SK-N-SH (cell line): ENCODE measurements at regions not wholly inside any gene's neighbourhood (a gene's known extent, or its start where the extent isn't known, plus 50 kb on each side); places are given as distances from the start of the nearest gene placed in this dataset.

Source experiments
- CTCF ChIA-PET: fragments of 300-600, 350-600 bp; formaldehyde crosslinking; extraction: SDS; loops from one replicate; lab custom pipeline; 2021; lab: Yijun Ruan, JAX
- POLR2A ChIA-PET: fragments of 350-600 bp; sonication (Branson Sonifier 250); formaldehyde crosslinking; extraction: SDS; loops from one replicate; lab custom pipeline; 2020; ENCODE audit warnings: antibody characterized with exemption, inconsistent platforms; lab: Yijun Ruan, JAX
- DNase-seq: peaks from one replicate; pipeline ENCODE4 v3.0.0; 2012
- H2AFZ ChIP-seq: fragments of 200-600 bp; sonication (generic); 2 replicates; pipeline ENCODE4 v1.8.1; 2016; ENCODE audit warnings: antibody characterized with exemption, mild to moderate bottlenecking, low read depth
- H3F3A ChIP-seq: fragments of 200-600 bp; sonication (generic); replicated peaks from 2 replicates; pipeline ENCODE3; 2016; ENCODE audit warnings: antibody characterized with exemption, mild to moderate bottlenecking; ENCODE audit not compliant: insufficient read depth
- H3K27ac ChIP-seq, 2 experiments: fragments of 200-500 bp in 1 of 2; fragments of 200-600 bp in 1 of 2; sonication (Bioruptor generic) in 1 of 2; sonication (generic), shearing (Covaris generic) in 1 of 2; 2 replicates each; pipeline versions ENCODE4 v1.5.1 to v1.6.1; 2014 to 2016; ENCODE audit warnings: low read depth in 2 of 2, inconsistent platforms in 1 of 2, low read length in 1 of 2, mild to moderate bottlenecking in 1 of 2, mixed read lengths in 1 of 2
- H3K27me3 ChIP-seq: fragments of 200-600 bp; sonication (generic), shearing (Covaris generic); 2 replicates; pipeline ENCODE4 v1.6.1; 2016; ENCODE audit warnings: mixed run types; ENCODE audit not compliant: insufficient read depth
- H3K36me3 ChIP-seq, 2 experiments: fragments of 200-500 bp in 1 of 2; fragments of 200-600 bp in 1 of 2; sonication (Bioruptor generic) in 1 of 2; sonication (generic) in 1 of 2; replicated peaks in 1 of 2; 2 replicates each; pipeline versions ENCODE3 to v1.5.1; 2014 to 2016; ENCODE audit warnings: low read length in 1 of 2, mild to moderate bottlenecking in 1 of 2; ENCODE audit not compliant: insufficient read depth in 2 of 2, control insufficient read depth in 1 of 2
- H3K4me1 ChIP-seq, 2 experiments: fragments of 200-500 bp in 1 of 2; fragments of 200-600 bp in 1 of 2; sonication (Bioruptor generic) in 1 of 2; sonication (generic), shearing (Covaris generic) in 1 of 2; 2 replicates each; pipeline versions ENCODE4 v1.5.1 to v1.6.1; 2014 to 2016; ENCODE audit warnings: low read depth in 1 of 2, low read length in 1 of 2, mixed run types in 1 of 2; ENCODE audit not compliant: insufficient read depth in 2 of 2, control insufficient read depth in 1 of 2
- H3K4me2 ChIP-seq: fragments of 200-600 bp; sonication (generic), shearing (Covaris generic); 2 replicates; pipeline ENCODE4 v1.6.1; 2017; ENCODE audit warnings: mixed run types
- H3K4me3 ChIP-seq, 2 experiments: fragments of 200-500 bp in 1 of 2; fragments of 200-600 bp in 1 of 2; sonication (Bioruptor generic) in 1 of 2; sonication (generic), shearing (Covaris generic) in 1 of 2; 2 replicates each; pipeline versions ENCODE4 v1.5.1 to v1.8.1; 2014 to 2016; ENCODE audit warnings: low read depth in 2 of 2, inconsistent platforms in 1 of 2, low read length in 1 of 2, mild to moderate bottlenecking in 1 of 2, mixed read lengths in 1 of 2, moderate library complexity in 1 of 2
- H3K79me2 ChIP-seq: fragments of 200-600 bp; sonication (generic); 2 replicates; pipeline ENCODE4 v1.8.1; 2017; ENCODE audit warnings: mild to moderate bottlenecking; ENCODE audit not compliant: insufficient read depth
- H3K9ac ChIP-seq: fragments of 200-600 bp; sonication (generic); 2 replicates; pipeline ENCODE4 v1.6.1; 2017; ENCODE audit warnings: mixed run types
- H3K9me2 ChIP-seq: fragments of 200-600 bp; sonication (generic); 2 replicates; pipeline ENCODE4 v1.6.1; 2017; ENCODE audit warnings: mixed run types
- H3K9me3 ChIP-seq: fragments of 200-600 bp; sonication (generic); 2 replicates; pipeline ENCODE4 v1.6.1; 2017; ENCODE audit warnings: mixed run types, mild to moderate bottlenecking, moderate library complexity
- H4K20me1 ChIP-seq: fragments of 200-600 bp; sonication (generic); 2 replicates; pipeline ENCODE4 v1.6.1; 2017; ENCODE audit warnings: mild to moderate bottlenecking, mixed run types; ENCODE audit not compliant: insufficient read depth
- EP300 ChIP-seq, 2 experiments: IDR thresholded peaks; 2 replicates each; pipeline versions ENCODE4 v1.4.0 to v1.6.1; 2012; ENCODE audit warnings: borderline replicate concordance in 1 of 2, low read depth in 1 of 2, low read length in 1 of 2
- EZH2phosphoT487 ChIP-seq: fragments of 200-600 bp; sonication (generic); IDR thresholded peaks from 2 replicates; pipeline ENCODE4 v1.6.1; 2017; ENCODE audit warnings: low read depth, mixed run types, mild to moderate bottlenecking, antibody characterized with exemption, moderate library complexity, borderline replicate concordance
- FOSL2 ChIP-seq: IDR thresholded peaks from 2 replicates; pipeline ENCODE4 v1.4.0; 2012; ENCODE audit warnings: low read depth, mild to moderate bottlenecking, moderate library complexity, borderline replicate concordance
- FOXM1 ChIP-seq: IDR thresholded peaks from 2 replicates; pipeline ENCODE4 v1.4.0; 2012; ENCODE audit warnings: low read depth, mild to moderate bottlenecking
- GATA2 ChIP-seq: sonication (generic); formaldehyde crosslinking; IDR thresholded peaks from 2 replicates; pipeline ENCODE4 v1.5.0; 2020; ENCODE audit warnings: mild to moderate bottlenecking, missing genetic modification reagents
- JUND ChIP-seq: IDR thresholded peaks from 2 replicates; pipeline ENCODE4 v1.4.0; 2012
- MEF2A ChIP-seq: IDR thresholded peaks from 2 replicates; pipeline ENCODE4 v1.4.0; 2012; ENCODE audit warnings: low read depth, borderline replicate concordance
- NFIC ChIP-seq: IDR thresholded peaks from 2 replicates; pipeline ENCODE4 v1.4.0; 2012; ENCODE audit warnings: borderline replicate concordance
- RCOR1 ChIP-seq: fragments of 150-350 bp; IDR thresholded peaks from 2 replicates; pipeline ENCODE4 v1.6.1; 2017; ENCODE audit warnings: antibody characterized with exemption, low read length
- RXRA ChIP-seq: IDR thresholded peaks from 2 replicates; pipeline ENCODE4 v1.4.0; 2012; ENCODE audit warnings: low read depth, mild to moderate bottlenecking, borderline replicate concordance
- SIN3A ChIP-seq: IDR thresholded peaks from 2 replicates; pipeline ENCODE4 v1.6.1; 2012; ENCODE audit warnings: low read depth, mild to moderate bottlenecking, low read length, moderate library complexity, borderline replicate concordance
- SMC3 ChIP-seq: IDR thresholded peaks from 2 replicates; pipeline ENCODE4 v1.6.1; 2012; ENCODE audit warnings: low read depth, low read length, improper control_type of control experiment
- TAF1 ChIP-seq: IDR thresholded peaks from 2 replicates; pipeline ENCODE4 v1.6.1; 2012; ENCODE audit warnings: low read depth, mild to moderate bottlenecking, low read length, moderate library complexity, borderline replicate concordance
- TEAD4 ChIP-seq: IDR thresholded peaks from 2 replicates; pipeline ENCODE4 v1.4.0; 2012; ENCODE audit warnings: mild to moderate bottlenecking, borderline replicate concordance; ENCODE audit not compliant: insufficient read depth
- YY1 ChIP-seq: IDR thresholded peaks from 2 replicates; pipeline ENCODE4 v1.4.0; 2012; ENCODE audit warnings: low read depth, mild to moderate bottlenecking
- WGBS: methylation state at CpG from one replicate; pipeline ENCODE4 v1.1.6; 2017; ENCODE audit warnings: low lambda C conversion rate; 5-methylcytosine and 5-hydroxymethylcytosine counted together
- TF ChIP-seq, protein P1 (sequence below): IDR thresholded peaks from 2 replicates; pipeline ENCODE4 v1.4.0; 2012; ENCODE audit warnings: low read depth, borderline replicate concordance
- TF ChIP-seq, protein P2 (sequence below): IDR thresholded peaks from 2 replicates; pipeline ENCODE4 v1.6.1; 2012; ENCODE audit warnings: mild to moderate bottlenecking, low read depth, low read length, moderate library complexity
- TF ChIP-seq, protein P3 (sequence below): fragments of 150-350 bp; IDR thresholded peaks from 2 replicates; pipeline ENCODE4 v1.6.1; 2017; ENCODE audit warnings: antibody characterized with exemption, low read length, low read depth, borderline replicate concordance
- TF ChIP-seq, protein P4 (sequence below): IDR thresholded peaks from 2 replicates; pipeline ENCODE4 v1.4.0; 2012; ENCODE audit warnings: low read depth, borderline replicate concordance
- TF ChIP-seq, protein P5 (sequence below): IDR thresholded peaks from 2 replicates; pipeline ENCODE4; 2012

DNA sequence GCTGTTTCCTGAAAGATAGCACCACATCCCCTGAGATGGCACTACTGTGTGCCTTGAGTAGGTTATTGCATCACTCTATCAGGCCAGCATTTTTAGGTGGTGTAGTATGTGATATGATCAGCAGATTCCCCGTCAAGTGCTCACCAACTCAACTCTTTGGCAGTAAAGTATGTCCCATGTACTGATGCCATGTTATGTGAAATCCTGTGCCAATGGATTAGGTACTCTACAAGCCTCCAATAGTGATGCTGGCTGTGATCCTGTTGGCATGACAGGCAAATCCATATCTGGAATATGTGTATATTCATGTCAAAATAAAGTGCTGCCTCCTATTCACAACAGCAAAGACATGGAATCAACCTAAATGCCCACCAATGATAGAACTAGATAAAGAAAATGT, 137.2 kb upstream of the CAMK1G start:
- Histone ChIP-seq H3K9me2 (no peaks in the 10 kb centered on the region), H2AFZ (no peak overlapping the region), H3K36me3 (no peaks in the 10 kb centered on the region), H3K27ac (no peak overlapping the region), H3K79me2 (no peaks in the 10 kb centered on the region), H4K20me1 (no peaks in the 10 kb centered on the region), H3F3A (no peaks in the 10 kb centered on the region), H3K9ac (no peak overlapping the region), H3K4me3 (no peak overlapping the region), H3K4me1 (no peaks in the 10 kb centered on the region), H3K27me3 (no peaks in the 10 kb centered on the region), H3K9me3 (no peaks in the 10 kb centered on the region), H3K4me2 (no peak overlapping the region)
- TF ChIP-seq TEAD4 (no peak), RXRA (no peak), EP300 (IDR thresholded peaks at IDR 0.05; ENCODE audit: borderline replicate concordance in 1 of 2, low read depth in 1 of 2, low read length in 1 of 2) (no peak), MEF2A (no peak), YY1 (no peak), TAF1 (no peak), NFIC (no peak), SIN3A (no peak), JUND (no peak), GATA2 (no peak), RCOR1 (no peak), FOSL2 (no peak), FOXM1 (no peak), SMC3 (no peak), EZH2phosphoT487 (no peak)
- TF ChIP-seq, protein P1, sequence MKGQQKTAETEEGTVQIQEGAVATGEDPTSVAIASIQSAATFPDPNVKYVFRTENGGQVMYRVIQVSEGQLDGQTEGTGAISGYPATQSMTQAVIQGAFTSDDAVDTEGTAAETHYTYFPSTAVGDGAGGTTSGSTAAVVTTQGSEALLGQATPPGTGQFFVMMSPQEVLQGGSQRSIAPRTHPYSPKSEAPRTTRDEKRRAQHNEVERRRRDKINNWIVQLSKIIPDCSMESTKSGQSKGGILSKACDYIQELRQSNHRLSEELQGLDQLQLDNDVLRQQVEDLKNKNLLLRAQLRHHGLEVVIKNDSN = no peak
- TF ChIP-seq, protein P2, sequence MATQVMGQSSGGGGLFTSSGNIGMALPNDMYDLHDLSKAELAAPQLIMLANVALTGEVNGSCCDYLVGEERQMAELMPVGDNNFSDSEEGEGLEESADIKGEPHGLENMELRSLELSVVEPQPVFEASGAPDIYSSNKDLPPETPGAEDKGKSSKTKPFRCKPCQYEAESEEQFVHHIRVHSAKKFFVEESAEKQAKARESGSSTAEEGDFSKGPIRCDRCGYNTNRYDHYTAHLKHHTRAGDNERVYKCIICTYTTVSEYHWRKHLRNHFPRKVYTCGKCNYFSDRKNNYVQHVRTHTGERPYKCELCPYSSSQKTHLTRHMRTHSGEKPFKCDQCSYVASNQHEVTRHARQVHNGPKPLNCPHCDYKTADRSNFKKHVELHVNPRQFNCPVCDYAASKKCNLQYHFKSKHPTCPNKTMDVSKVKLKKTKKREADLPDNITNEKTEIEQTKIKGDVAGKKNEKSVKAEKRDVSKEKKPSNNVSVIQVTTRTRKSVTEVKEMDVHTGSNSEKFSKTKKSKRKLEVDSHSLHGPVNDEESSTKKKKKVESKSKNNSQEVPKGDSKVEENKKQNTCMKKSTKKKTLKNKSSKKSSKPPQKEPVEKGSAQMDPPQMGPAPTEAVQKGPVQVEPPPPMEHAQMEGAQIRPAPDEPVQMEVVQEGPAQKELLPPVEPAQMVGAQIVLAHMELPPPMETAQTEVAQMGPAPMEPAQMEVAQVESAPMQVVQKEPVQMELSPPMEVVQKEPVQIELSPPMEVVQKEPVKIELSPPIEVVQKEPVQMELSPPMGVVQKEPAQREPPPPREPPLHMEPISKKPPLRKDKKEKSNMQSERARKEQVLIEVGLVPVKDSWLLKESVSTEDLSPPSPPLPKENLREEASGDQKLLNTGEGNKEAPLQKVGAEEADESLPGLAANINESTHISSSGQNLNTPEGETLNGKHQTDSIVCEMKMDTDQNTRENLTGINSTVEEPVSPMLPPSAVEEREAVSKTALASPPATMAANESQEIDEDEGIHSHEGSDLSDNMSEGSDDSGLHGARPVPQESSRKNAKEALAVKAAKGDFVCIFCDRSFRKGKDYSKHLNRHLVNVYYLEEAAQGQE = no peak
- TF ChIP-seq, protein P3, sequence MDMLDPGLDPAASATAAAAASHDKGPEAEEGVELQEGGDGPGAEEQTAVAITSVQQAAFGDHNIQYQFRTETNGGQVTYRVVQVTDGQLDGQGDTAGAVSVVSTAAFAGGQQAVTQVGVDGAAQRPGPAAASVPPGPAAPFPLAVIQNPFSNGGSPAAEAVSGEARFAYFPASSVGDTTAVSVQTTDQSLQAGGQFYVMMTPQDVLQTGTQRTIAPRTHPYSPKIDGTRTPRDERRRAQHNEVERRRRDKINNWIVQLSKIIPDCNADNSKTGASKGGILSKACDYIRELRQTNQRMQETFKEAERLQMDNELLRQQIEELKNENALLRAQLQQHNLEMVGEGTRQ = no peak
- TF ChIP-seq, protein P4, sequence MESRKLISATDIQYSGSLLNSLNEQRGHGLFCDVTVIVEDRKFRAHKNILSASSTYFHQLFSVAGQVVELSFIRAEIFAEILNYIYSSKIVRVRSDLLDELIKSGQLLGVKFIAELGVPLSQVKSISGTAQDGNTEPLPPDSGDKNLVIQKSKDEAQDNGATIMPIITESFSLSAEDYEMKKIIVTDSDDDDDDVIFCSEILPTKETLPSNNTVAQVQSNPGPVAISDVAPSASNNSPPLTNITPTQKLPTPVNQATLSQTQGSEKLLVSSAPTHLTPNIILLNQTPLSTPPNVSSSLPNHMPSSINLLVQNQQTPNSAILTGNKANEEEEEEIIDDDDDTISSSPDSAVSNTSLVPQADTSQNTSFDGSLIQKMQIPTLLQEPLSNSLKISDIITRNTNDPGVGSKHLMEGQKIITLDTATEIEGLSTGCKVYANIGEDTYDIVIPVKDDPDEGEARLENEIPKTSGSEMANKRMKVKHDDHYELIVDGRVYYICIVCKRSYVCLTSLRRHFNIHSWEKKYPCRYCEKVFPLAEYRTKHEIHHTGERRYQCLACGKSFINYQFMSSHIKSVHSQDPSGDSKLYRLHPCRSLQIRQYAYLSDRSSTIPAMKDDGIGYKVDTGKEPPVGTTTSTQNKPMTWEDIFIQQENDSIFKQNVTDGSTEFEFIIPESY = no peak
- TF ChIP-seq, protein P5, sequence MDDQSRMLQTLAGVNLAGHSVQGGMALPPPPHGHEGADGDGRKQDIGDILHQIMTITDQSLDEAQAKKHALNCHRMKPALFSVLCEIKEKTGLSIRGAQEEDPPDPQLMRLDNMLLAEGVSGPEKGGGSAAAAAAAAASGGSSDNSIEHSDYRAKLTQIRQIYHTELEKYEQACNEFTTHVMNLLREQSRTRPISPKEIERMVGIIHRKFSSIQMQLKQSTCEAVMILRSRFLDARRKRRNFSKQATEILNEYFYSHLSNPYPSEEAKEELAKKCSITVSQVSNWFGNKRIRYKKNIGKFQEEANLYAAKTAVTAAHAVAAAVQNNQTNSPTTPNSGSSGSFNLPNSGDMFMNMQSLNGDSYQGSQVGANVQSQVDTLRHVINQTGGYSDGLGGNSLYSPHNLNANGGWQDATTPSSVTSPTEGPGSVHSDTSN = no peak
- no peak for DNase-seq
- WGBS = 90% methylated on average over 1 of the region's 1 CpG
- ChIA-PET POLR2A (no interaction called here), CTCF (no interaction called here)
